Stimulated activated CD4-positive, alpha-beta T cell treated with anti-CD3 and anti-CD28 coated beads, TNF-alpha, amount 100 ng/mL, for 48 hours (primary cell): ENCODE measurements at regions not wholly inside any gene's neighbourhood (a gene's known extent, or its start where the extent isn't known, plus 50 kb on each side); places are given as distances from the start of the nearest gene placed in this dataset.

Source experiments
- DNase-seq, 3 donors: peaks; one replicate each; pipeline ENCODE4 v3.0.0-alpha.2; 2020; ENCODE audit warnings: low read depth in 3 of 3

GRCh38 chr1:209222826-209223225, 360.7 kb upstream of the CAMK1G start:
- no peak for DNase-seq

- DNase-seq = no peak
Observed at GRCh38 chr1:209223791-209224190, 359.7 kb upstream of the CAMK1G start.

GRCh38 chr1:209224886-209225285, 358.6 kb upstream of the CAMK1G start:
- no peak for DNase-seq

- no peak for DNase-seq
Observed at GRCh38 chr1:209227171-209227570, 356.3 kb upstream of the CAMK1G start.

GRCh38 chr1:209227941-209228340, 355.6 kb upstream of the CAMK1G start:
- DNase-seq = no peak

- DNase-seq = no peak
Observed at GRCh38 chr1:209229494-209230061, 353.9 kb upstream of the CAMK1G start.

- no peak for DNase-seq
Observed at GRCh38 chr1:209230314-209230713, 353.2 kb upstream of the CAMK1G start.

- no peak for DNase-seq
Observed at GRCh38 chr1:209231476-209232156, 351.9 kb upstream of the CAMK1G start.

- no peak for DNase-seq
Observed at GRCh38 chr1:209232197-209232596, 351.3 kb upstream of the CAMK1G start.

- DNase-seq = no peak
Observed at GRCh38 chr1:209232759-209233158, 350.8 kb upstream of the CAMK1G start.

- no peak for DNase-seq
Observed at GRCh38 chr1:209235166-209235565, 348.3 kb upstream of the CAMK1G start.

GRCh38 chr1:209238356-209238755, 345.2 kb upstream of the CAMK1G start:
- DNase-seq = no peak

- no peak for DNase-seq
Observed at GRCh38 chr1:209240351-209240750, 343.2 kb upstream of the CAMK1G start.

- no peak for DNase-seq
Observed at GRCh38 chr1:209241487-209241886, 342.0 kb upstream of the CAMK1G start.

GRCh38 chr1:209248649-209249279, 334.8 kb upstream of the CAMK1G start:
- DNase-seq = peak in 2 of 3 donors; percentile 20 to 31

- no peak for DNase-seq
Observed at GRCh38 chr1:209249280-209249670, 334.2 kb upstream of the CAMK1G start.

- DNase-seq = no peak
Observed at GRCh38 chr1:209249785-209250440, 333.6 kb upstream of the CAMK1G start.

GRCh38 chr1:209250861-209251636, 332.5 kb upstream of the CAMK1G start:
- DNase-seq = no peak

- DNase-seq = no peak
Observed at GRCh38 chr1:209256766-209257350, 326.7 kb upstream of the CAMK1G start.

- DNase-seq = no peak
Observed at GRCh38 chr1:209257454-209257853, 326.1 kb upstream of the CAMK1G start.

- DNase-seq = no peak
Observed at GRCh38 chr1:209260136-209260535, 323.4 kb upstream of the CAMK1G start.

GRCh38 chr1:209262631-209263030, 320.9 kb upstream of the CAMK1G start:
- DNase-seq = no peak
